ENCODE measurements at regions not wholly inside any gene's neighbourhood (a gene's known extent, or its start where the extent isn't known, plus 50 kb on each side); places are given as distances from the start of the nearest gene placed in this dataset.
"Not testable (repeated sequence)": the region's sequence is repeated elsewhere in the genome, so short reads cannot be mapped to it uniquely, and the experiment has no call there.

GRCh38 chr17:27954548-27955495, 61.7 kb upstream of the LYRM9 start:
- Histone ChIP-seq H3K9me3 (ENCODE audit: control insufficient read depth in 2 of 2, low read length in 2 of 2) (no peaks in the 10 kb centered on the region), H3K4me3 (ENCODE audit: low read length in 2 of 2) (no peak overlapping the region), H3K9ac (ENCODE audit: low read depth in 1 of 2, low read length in 2 of 2) (no peak overlapping the region), H3K36me3 (ENCODE audit: control insufficient read depth in 2 of 2, insufficient read depth in 2 of 2, low read length in 2 of 2) (no peaks in the 10 kb centered on the region), H3K27ac (ENCODE audit: low read depth in 2 of 2, low read length in 2 of 2) (no peak overlapping the region), H3K4me1 (ENCODE audit: control insufficient read depth in 2 of 2, insufficient read depth in 2 of 2, low read length in 2 of 2) (no peaks in the 10 kb centered on the region), H3K27me3 (ENCODE audit: control insufficient read depth in 2 of 2, insufficient read depth in 2 of 2, low read length in 2 of 2) (no peaks in the 10 kb centered on the region)

GRCh38 chr17:27956601-27957445, 63.7 kb upstream of the LYRM9 start:
- Histone ChIP-seq H3K27ac (ENCODE audit: low read depth in 2 of 2, low read length in 2 of 2) (no peak overlapping the region), H3K4me1 (ENCODE audit: control insufficient read depth in 2 of 2, insufficient read depth in 2 of 2, low read length in 2 of 2) (no peaks in the 10 kb centered on the region), H3K36me3 (ENCODE audit: control insufficient read depth in 2 of 2, insufficient read depth in 2 of 2, low read length in 2 of 2) (no peaks in the 10 kb centered on the region)

GRCh38 chr17:27957446-27957793, 64.3 kb upstream of the LYRM9 start:
- H3K27me3 ChIP-seq (ENCODE audit: control insufficient read depth in 2 of 2, insufficient read depth in 2 of 2, low read length in 2 of 2); H3K4me1 ChIP-seq (ENCODE audit: control insufficient read depth in 2 of 2, insufficient read depth in 2 of 2, low read length in 2 of 2); H3K27ac ChIP-seq (ENCODE audit: low read depth in 2 of 2, low read length in 2 of 2); H3K36me3 ChIP-seq (ENCODE audit: control insufficient read depth in 2 of 2, insufficient read depth in 2 of 2, low read length in 2 of 2); H3K4me3 ChIP-seq (ENCODE audit: low read length in 2 of 2); H3K9me3 ChIP-seq (ENCODE audit: control insufficient read depth in 2 of 2, low read length in 2 of 2); H3K9ac ChIP-seq (ENCODE audit: low read depth in 1 of 2, low read length in 2 of 2): not testable (repeated sequence)

More at GRCh38 chr17:27956601-27957445, 63.7 kb upstream of the LYRM9 start:
- no peaks in the 10 kb centered on the region for H3K27me3 ChIP-seq (ENCODE audit: control insufficient read depth in 2 of 2, insufficient read depth in 2 of 2, low read length in 2 of 2)
- H3K9me3 ChIP-seq (ENCODE audit: control insufficient read depth in 2 of 2, low read length in 2 of 2) = no peaks in the 10 kb centered on the region
- H3K9ac ChIP-seq (ENCODE audit: low read depth in 1 of 2, low read length in 2 of 2) = no peak overlapping the region
- no peak overlapping the region for H3K4me3 ChIP-seq (ENCODE audit: low read length in 2 of 2)

DNA sequence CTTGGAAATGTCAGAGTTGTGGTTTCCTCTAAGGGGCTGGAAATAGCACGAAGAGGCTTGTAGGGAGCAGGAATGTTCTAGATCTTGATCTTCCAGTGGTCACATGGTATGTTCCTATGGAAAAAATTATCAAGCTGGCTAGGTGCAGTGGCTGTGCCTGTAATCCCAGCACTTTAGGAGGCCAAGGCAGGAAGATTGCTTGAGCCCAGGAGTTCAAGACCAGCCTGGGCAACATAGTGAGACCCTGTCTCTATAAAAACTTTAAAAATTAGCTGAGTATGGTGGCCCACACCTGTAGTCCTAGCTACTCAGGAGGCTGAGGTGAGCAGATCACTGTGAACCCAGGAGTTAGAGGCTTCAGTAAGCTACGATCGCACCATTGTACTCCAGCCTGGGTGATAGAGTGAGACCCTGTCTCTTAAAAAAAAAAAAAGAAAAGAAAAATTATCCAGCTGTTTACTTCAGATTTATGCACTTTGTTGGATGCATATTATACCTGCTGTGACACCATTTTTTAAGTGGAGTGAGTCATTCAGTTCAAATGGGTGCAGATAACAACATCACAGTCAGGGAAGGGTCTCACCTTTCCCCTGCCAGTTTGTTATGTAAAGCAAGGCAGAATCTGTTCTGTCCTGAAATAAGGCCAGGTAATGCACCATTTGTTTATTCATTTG, 65.7 kb upstream of the LYRM9 start:
- Histone ChIP-seq H3K36me3 (ENCODE audit: control insufficient read depth in 2 of 2, insufficient read depth in 2 of 2, low read length in 2 of 2) (no peaks in the 10 kb centered on the region), H3K27ac (ENCODE audit: low read depth in 2 of 2, low read length in 2 of 2) (no peak overlapping the region), H3K4me1 (ENCODE audit: control insufficient read depth in 2 of 2, insufficient read depth in 2 of 2, low read length in 2 of 2) (no peaks in the 10 kb centered on the region), H3K9ac (ENCODE audit: low read depth in 1 of 2, low read length in 2 of 2) (no peak overlapping the region), H3K9me3 (ENCODE audit: control insufficient read depth in 2 of 2, low read length in 2 of 2) (no peaks in the 10 kb centered on the region), H3K27me3 (ENCODE audit: control insufficient read depth in 2 of 2, insufficient read depth in 2 of 2, low read length in 2 of 2) (no peaks in the 10 kb centered on the region), H3K4me3 (ENCODE audit: low read length in 2 of 2) (no peak overlapping the region)

- H3K9me3 ChIP-seq (ENCODE audit: control insufficient read depth in 2 of 2, low read length in 2 of 2) = no peaks in the 10 kb centered on the region
- H3K4me3 ChIP-seq (ENCODE audit: low read length in 2 of 2) = no peak overlapping the region
- H3K9ac ChIP-seq (ENCODE audit: low read depth in 1 of 2, low read length in 2 of 2) = no peak overlapping the region
- H3K27ac ChIP-seq (ENCODE audit: low read depth in 2 of 2, low read length in 2 of 2) = no peak overlapping the region
- no peaks in the 10 kb centered on the region for H3K36me3 ChIP-seq (ENCODE audit: control insufficient read depth in 2 of 2, insufficient read depth in 2 of 2, low read length in 2 of 2)
- no peaks in the 10 kb centered on the region for H3K4me1 ChIP-seq (ENCODE audit: control insufficient read depth in 2 of 2, insufficient read depth in 2 of 2, low read length in 2 of 2)
- H3K27me3 ChIP-seq (ENCODE audit: control insufficient read depth in 2 of 2, insufficient read depth in 2 of 2, low read length in 2 of 2) = no peaks in the 10 kb centered on the region
Measured at GRCh38 chr17:27959382-27959709, 66.2 kb upstream of the LYRM9 start.

DNA sequence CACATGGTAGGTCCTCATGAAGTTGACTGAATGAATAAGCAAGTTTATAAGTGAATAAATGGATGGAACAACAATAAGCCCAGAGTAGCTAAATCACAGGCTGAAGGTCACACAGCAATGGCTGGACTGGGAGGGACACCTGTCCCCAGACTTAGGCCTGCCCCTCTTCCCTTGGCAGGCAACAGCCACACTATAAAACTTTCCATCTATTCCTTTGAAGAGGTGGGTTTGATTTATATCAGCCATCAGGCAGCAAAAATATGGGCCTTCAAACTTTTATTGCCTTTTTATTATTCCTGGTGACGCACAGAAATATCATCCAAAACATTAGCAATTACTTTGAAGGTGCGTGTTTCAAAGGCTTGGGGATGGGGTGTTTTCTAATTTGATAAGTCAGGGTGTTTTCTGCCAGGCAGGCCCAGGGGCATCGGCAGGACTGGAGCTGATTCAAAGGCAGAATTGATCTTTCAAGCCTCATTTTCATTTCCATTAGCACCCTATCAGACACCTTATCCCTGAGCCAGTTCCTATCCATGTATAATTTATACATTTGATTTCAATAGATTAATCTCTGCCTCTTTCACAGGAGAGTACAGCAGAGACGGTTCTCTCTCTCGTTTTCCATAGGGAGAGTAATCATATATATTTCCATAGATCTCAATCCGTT, 67.2 kb upstream of the LYRM9 start:
- no peak overlapping the region for H3K27ac ChIP-seq (ENCODE audit: low read depth in 2 of 2, low read length in 2 of 2)
- H3K36me3 ChIP-seq (ENCODE audit: control insufficient read depth in 2 of 2, insufficient read depth in 2 of 2, low read length in 2 of 2) = no peaks in the 10 kb centered on the region
- no peaks in the 10 kb centered on the region for H3K27me3 ChIP-seq (ENCODE audit: control insufficient read depth in 2 of 2, insufficient read depth in 2 of 2, low read length in 2 of 2)
- H3K9me3 ChIP-seq (ENCODE audit: control insufficient read depth in 2 of 2, low read length in 2 of 2) = no peaks in the 10 kb centered on the region
- no peaks in the 10 kb centered on the region for H3K4me1 ChIP-seq (ENCODE audit: control insufficient read depth in 2 of 2, insufficient read depth in 2 of 2, low read length in 2 of 2)
- no peak overlapping the region for H3K9ac ChIP-seq (ENCODE audit: low read depth in 1 of 2, low read length in 2 of 2)
- no peak overlapping the region for H3K4me3 ChIP-seq (ENCODE audit: low read length in 2 of 2)

DNA sequence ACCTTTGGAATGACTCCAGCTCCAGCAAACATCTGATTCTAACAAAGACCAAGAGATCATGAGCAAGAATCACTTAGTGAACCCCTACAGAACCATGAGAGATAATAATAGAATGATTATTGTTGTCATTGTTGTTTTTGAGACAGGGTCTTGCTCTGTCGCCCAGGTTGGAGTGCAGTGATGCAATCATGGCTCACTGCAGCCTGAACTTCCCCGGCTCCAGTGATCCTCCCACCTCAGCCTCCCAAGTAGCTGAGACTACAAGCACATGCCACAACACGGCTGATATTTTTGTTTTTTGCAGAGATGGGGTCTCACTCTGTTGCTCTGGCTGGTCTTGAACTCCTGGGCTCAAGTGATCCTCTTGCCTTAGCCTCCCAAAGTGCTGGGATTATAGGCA, 69.4 kb upstream of the LYRM9 start:
- not testable (repeated sequence) for H3K4me1 ChIP-seq (ENCODE audit: control insufficient read depth in 2 of 2, insufficient read depth in 2 of 2, low read length in 2 of 2); H3K27ac ChIP-seq (ENCODE audit: low read depth in 2 of 2, low read length in 2 of 2); H3K9ac ChIP-seq (ENCODE audit: low read depth in 1 of 2, low read length in 2 of 2)

GRCh38 chr17:27965224-27965623, 72.1 kb upstream of the LYRM9 start:
- H3K27ac ChIP-seq (ENCODE audit: low read depth in 2 of 2, low read length in 2 of 2) = no peak overlapping the region
- H3K4me3 ChIP-seq (ENCODE audit: low read length in 2 of 2) = no peak overlapping the region
- H3K9ac ChIP-seq (ENCODE audit: low read depth in 1 of 2, low read length in 2 of 2) = no peak overlapping the region
- H3K9me3 ChIP-seq (ENCODE audit: control insufficient read depth in 2 of 2, low read length in 2 of 2) = no peaks in the 10 kb centered on the region
- H3K27me3 ChIP-seq (ENCODE audit: control insufficient read depth in 2 of 2, insufficient read depth in 2 of 2, low read length in 2 of 2) = no peaks in the 10 kb centered on the region
- H3K36me3 ChIP-seq (ENCODE audit: control insufficient read depth in 2 of 2, insufficient read depth in 2 of 2, low read length in 2 of 2) = no peaks in the 10 kb centered on the region
- H3K4me1 ChIP-seq (ENCODE audit: control insufficient read depth in 2 of 2, insufficient read depth in 2 of 2, low read length in 2 of 2) = no peaks in the 10 kb centered on the region

More for the DNA sequence above, 69.4 kb upstream of the LYRM9 start:
- H3K27me3 ChIP-seq (ENCODE audit: control insufficient read depth in 2 of 2, insufficient read depth in 2 of 2, low read length in 2 of 2); H3K36me3 ChIP-seq (ENCODE audit: control insufficient read depth in 2 of 2, insufficient read depth in 2 of 2, low read length in 2 of 2); H3K9me3 ChIP-seq (ENCODE audit: control insufficient read depth in 2 of 2, low read length in 2 of 2); H3K4me3 ChIP-seq (ENCODE audit: low read length in 2 of 2): not testable (repeated sequence)

- H3K36me3 ChIP-seq (ENCODE audit: control insufficient read depth in 2 of 2, insufficient read depth in 2 of 2, low read length in 2 of 2) = no peaks in the 10 kb centered on the region
- H3K9ac ChIP-seq (ENCODE audit: low read depth in 1 of 2, low read length in 2 of 2) = no peak overlapping the region
- no peak overlapping the region for H3K27ac ChIP-seq (ENCODE audit: low read depth in 2 of 2, low read length in 2 of 2)
- H3K4me1 ChIP-seq (ENCODE audit: control insufficient read depth in 2 of 2, insufficient read depth in 2 of 2, low read length in 2 of 2) = no peaks in the 10 kb centered on the region
- no peak overlapping the region for H3K4me3 ChIP-seq (ENCODE audit: low read length in 2 of 2)
- no peaks in the 10 kb centered on the region for H3K9me3 ChIP-seq (ENCODE audit: control insufficient read depth in 2 of 2, low read length in 2 of 2)
- no peaks in the 10 kb centered on the region for H3K27me3 ChIP-seq (ENCODE audit: control insufficient read depth in 2 of 2, insufficient read depth in 2 of 2, low read length in 2 of 2)
Measured at GRCh38 chr17:27968206-27968732, 74.2 kb upstream of the NLK start.

Data from mucosa of rectum (tissue), 2 donors.